Occipital lobe (tissue), 1 donor: ENCODE measurements at regions not wholly inside any gene's neighbourhood (a gene's known extent, or its start where the extent isn't known, plus 50 kb on each side); places are given as distances from the start of the nearest gene placed in this dataset.

Experiments
- DNase-seq: peaks from one replicate; lab custom pipeline; 2025; lab: John Stamatoyannopoulos, UW

GRCh38 chr3:148078658-148079057 is 619.0 kb upstream of the AGTR1 start:
- DNase-seq = no peak

DNA sequence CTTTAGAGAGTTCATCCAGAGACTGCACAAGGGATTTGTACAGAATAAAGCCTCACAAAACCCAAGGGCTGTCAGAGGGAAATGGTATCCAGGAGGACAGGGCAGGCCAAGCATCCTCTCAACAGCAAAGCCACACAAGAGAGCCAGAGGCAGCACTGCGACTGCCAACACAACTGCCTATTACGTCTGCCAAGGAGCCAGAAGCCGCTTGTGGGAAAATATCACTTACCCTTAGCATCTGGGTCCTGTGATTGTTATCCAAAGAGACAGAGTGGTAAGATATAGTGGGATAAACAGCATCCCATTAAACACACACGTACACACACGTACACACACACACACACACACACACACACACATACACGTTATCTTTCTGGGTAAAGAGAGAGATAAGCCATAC is 618.3 kb upstream of the AGTR1 start:
- DNase-seq = no peak

GRCh38 chr3:148081926-148082325 is 615.8 kb upstream of the AGTR1 start:
- DNase-seq = no peak

DNA sequence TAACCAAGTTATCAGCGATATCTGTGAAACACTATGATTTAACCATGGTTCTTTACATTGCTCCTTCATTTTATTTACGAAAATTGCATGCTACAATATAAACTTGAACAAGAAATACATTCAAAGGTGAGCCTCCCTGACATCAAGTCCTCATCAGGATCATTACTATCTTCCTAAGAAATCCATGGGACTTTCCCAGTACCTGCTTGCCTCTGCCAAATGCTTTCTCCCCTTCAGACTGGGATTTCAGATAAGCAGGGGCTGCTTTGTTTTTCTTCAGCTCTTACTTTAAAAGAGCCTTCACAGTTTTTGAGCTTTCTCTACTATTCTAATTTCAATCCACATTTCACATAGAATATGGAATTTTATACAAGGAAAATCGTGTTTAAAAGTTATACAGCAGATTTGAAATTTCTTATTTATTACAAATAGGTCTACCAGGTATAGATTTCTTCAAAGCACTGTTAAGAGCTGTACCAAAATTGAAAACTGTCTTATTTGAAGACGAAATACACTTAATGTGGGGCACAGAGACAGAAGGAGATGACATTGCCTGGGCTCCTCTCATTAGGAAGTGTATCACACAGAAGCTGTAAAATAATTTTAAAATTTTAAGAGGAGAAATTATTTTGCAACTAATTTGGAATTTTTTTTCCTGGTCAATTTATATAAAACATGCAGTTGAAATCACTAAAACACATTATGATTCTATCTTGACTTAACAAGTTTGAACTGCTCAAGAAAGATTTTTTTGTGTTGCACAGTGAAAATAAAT is 615.0 kb upstream of the AGTR1 start:
- DNase-seq = no peak

DNA sequence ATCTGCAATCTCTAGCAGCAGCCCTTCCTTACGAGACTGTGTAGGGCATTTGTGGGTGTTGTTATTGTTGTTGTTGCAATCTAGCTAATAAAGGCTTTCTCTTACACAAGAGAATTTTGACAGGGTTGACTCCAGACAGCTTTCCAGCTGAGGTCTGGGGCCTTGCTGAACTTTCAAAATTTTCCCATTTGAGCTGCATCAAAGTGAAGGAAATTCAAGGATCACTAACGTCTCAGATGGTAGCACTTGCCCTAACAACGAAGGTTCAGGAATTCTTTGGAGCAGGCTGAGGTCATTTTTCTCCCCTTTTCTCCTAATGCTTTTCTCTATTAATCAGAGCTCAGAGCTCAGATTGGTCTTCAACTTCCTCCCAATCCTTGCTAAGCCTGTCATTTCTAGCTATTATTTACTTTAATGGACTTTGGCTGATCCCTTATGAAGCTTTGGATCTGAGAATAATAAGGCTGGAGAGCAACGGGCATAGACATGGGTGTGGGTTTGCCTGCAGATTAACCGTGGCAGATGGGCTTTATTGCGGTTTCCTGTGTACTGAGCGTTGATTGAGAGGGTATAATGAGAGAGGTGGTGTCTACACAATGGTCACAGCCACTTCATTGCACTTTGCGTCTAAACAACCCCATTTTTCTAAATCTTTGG is 614.0 kb upstream of the AGTR1 start:
- DNase-seq = no peak

DNA sequence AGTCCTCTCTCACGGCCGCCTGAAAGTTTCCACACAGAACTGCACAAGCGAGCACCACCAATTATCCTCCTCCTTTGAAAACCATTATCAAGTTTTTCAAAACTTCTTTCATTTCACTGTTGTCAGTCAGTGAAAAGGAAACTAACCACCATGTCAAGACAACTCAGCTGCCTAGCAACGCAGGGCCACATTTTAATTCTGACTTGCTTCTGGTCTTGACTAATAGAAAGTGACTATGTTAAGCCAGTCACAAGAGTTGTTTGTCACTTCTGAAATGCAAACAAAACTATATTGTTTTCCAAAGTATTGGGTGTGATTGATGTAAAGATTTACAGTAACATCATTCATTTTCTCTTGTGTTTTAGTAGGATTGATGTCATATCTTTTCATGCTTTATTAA is 612.8 kb upstream of the AGTR1 start:
- DNase-seq = no peak

GRCh38 chr3:148087601-148088371 is 609.9 kb upstream of the AGTR1 start:
- no peak for DNase-seq

- no peak for DNase-seq
Measured at GRCh38 chr3:148089171-148089570, 608.5 kb upstream of the AGTR1 start.

GRCh38 chr3:148090156-148090555 is 607.5 kb upstream of the AGTR1 start:
- no peak for DNase-seq

GRCh38 chr3:148092624-148093347 is 604.9 kb upstream of the AGTR1 start:
- DNase-seq = no peak

DNA sequence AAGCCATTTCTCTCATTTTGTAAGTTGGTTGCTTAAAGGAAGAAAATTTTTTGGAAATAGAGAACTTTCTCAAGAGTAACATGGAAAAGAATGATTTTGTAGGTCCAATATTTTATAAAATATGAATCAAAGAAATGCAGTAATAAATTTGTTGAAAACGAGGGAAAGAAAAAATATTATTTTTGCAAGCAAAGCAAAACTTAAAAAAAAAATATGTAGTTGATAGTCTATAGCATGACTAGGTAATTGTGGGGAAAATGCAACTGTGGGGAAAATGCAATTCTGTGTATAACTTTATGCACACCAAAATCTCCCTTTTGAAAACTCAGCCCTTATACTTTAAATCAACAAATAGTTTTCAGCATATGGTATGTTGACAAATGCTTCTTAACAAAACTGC is 604.0 kb upstream of the AGTR1 start:
- no peak for DNase-seq

GRCh38 chr3:148095962-148096361 is 601.7 kb upstream of the AGTR1 start:
- no peak for DNase-seq

DNA sequence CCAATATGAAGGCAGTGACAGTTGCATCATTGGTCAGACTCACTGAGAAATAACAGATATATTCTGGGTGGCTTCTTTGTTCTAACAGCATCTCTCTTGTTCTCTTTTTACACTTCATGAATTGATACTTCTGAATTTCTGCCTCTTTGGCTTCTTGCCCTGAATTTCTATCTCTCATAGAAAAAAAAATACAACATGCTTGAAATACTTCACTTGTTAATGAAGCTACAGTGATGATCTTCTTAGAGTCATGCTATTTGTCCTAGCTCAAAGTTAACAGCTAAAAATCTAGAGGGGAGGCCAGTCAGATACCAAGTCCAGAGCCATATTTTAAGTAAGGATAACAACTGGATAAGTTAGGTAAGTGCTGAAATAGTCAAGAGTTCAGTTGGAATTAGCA is 597.2 kb upstream of the AGTR1 start:
- no peak for DNase-seq

- no peak for DNase-seq
Measured at GRCh38 chr3:148101061-148101460, 596.6 kb upstream of the AGTR1 start.

- no peak for DNase-seq
Measured at GRCh38 chr3:148102156-148102555, 595.5 kb upstream of the AGTR1 start.

- DNase-seq = no peak
Measured at GRCh38 chr3:148106062-148106461, 591.6 kb upstream of the AGTR1 start.

DNA sequence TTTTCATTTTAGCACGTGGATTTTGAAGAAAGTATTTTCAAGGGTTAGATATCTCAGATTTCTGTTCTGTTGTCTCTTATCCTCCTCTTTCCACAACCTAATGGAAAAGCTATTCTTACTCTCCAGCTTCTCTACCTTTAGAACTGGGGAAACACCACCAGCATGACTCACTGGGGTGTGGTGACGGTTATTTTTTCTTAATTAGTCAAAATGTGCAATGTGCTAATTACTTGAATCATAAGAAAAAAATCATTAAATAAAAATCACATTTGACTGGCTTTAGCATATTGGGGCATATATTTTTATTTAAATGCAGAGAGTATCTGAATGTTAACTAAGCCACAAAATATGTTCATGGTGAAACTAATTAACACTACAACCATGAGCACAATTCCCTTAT is 570.7 kb upstream of the AGTR1 start:
- no peak for DNase-seq

DNA sequence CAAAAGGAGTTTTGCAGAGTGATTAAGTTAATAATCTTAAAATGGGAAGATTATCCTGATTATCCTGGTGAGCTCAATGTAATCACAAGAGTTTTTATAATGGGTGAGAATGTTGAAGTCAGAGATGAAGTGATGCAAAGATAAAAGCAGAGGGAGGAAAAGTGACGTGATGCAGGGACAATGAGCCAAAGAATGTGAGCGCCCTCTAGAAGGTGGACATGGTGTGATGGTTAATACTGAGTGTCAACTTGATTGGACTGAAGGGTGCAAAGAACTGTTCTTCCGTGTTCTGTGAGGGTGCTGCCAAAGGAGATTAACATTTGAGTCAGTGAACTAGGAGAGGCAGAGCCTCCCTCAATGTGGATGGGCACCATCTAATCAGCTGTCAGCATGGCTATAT is 569.6 kb upstream of the AGTR1 start:
- DNase-seq = no peak

GRCh38 chr3:148131990-148132638 is 565.6 kb upstream of the AGTR1 start:
- no peak for DNase-seq

- no peak for DNase-seq
Measured at GRCh38 chr3:148136816-148137215, 560.9 kb upstream of the AGTR1 start.

GRCh38 chr3:148146241-148146640 is 551.5 kb upstream of the AGTR1 start:
- no peak for DNase-seq
